Ishikawa (cell line): ENCODE measurements at regions not wholly inside any gene's neighbourhood (a gene's known extent, or its start where the extent isn't known, plus 50 kb on each side); places are given as distances from the start of the nearest gene placed in this dataset.

ENCODE experiments used
- EGR1 ChIP-seq: IDR thresholded peaks from 2 replicates; pipeline ENCODE4 v1.6.1; 2012
- FOXM1 ChIP-seq: IDR thresholded peaks from 2 replicates; pipeline ENCODE4 v1.6.1; 2012; ENCODE audit warnings: low read depth, borderline replicate concordance
- RAD21 ChIP-seq: IDR thresholded peaks from 2 replicates; pipeline ENCODE4 v1.6.1; 2012; ENCODE audit warnings: low read depth
- TAF1 ChIP-seq: IDR thresholded peaks from 2 replicates; pipeline ENCODE4 v1.6.1; 2012; ENCODE audit warnings: low read depth, mild to moderate bottlenecking
- YY1 ChIP-seq: IDR thresholded peaks from 2 replicates; pipeline ENCODE4 v1.6.1; 2012; ENCODE audit warnings: low read depth
- TF ChIP-seq, protein P1 (sequence below): IDR thresholded peaks from 2 replicates; pipeline ENCODE4 v1.6.1; 2012; ENCODE audit warnings: low read depth, mild to moderate bottlenecking
- TF ChIP-seq, protein P2 (sequence below): IDR thresholded peaks from 2 replicates; pipeline ENCODE4 v1.6.1; 2012

DNA sequence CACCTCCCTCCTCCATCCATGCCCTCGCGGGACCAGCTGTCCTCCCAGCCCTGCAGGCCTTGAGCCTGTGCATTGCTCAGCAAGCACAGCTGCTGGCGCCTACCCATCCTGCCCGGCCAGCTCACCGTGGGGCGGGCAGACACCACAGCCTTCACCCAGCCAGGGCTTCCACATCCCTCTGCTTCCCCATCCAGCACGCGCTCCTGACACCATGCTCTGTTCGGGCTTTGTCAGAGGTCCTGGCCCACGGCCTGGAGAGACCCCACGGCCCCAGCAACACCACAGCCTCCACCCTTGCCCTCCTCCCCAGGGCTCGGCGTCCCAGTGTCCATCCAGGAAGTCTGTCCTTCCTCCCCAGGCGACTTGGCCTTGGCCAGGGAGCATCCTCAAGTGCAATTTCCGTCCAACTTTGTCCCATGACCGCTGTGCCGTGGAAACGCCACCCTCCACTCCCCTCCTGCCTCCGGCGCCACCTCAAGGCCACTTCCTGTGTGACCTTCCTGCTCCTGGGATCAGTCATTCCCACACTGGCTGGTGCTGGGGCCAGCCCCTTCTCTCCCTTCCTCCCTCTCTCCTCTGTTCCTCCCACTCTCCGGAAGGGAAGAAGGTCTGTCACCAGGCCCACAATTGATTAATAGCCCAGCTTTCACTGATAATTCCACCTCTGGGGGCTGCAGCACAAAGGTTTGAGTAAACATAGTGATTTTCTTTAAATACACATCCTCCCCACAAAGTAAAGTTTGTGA is 71.5 kb upstream of the SMNDC1 start:
- TF ChIP-seq, protein P1, sequence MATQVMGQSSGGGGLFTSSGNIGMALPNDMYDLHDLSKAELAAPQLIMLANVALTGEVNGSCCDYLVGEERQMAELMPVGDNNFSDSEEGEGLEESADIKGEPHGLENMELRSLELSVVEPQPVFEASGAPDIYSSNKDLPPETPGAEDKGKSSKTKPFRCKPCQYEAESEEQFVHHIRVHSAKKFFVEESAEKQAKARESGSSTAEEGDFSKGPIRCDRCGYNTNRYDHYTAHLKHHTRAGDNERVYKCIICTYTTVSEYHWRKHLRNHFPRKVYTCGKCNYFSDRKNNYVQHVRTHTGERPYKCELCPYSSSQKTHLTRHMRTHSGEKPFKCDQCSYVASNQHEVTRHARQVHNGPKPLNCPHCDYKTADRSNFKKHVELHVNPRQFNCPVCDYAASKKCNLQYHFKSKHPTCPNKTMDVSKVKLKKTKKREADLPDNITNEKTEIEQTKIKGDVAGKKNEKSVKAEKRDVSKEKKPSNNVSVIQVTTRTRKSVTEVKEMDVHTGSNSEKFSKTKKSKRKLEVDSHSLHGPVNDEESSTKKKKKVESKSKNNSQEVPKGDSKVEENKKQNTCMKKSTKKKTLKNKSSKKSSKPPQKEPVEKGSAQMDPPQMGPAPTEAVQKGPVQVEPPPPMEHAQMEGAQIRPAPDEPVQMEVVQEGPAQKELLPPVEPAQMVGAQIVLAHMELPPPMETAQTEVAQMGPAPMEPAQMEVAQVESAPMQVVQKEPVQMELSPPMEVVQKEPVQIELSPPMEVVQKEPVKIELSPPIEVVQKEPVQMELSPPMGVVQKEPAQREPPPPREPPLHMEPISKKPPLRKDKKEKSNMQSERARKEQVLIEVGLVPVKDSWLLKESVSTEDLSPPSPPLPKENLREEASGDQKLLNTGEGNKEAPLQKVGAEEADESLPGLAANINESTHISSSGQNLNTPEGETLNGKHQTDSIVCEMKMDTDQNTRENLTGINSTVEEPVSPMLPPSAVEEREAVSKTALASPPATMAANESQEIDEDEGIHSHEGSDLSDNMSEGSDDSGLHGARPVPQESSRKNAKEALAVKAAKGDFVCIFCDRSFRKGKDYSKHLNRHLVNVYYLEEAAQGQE: no peak
- TF ChIP-seq, protein P2, sequence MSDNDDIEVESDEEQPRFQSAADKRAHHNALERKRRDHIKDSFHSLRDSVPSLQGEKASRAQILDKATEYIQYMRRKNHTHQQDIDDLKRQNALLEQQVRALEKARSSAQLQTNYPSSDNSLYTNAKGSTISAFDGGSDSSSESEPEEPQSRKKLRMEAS: no peak
- TF ChIP-seq TAF1 (no peak), YY1 (no peak), RAD21 (no peak), FOXM1 (no peak), EGR1 (no peak)
